ENCODE measurements at regions not wholly inside any gene's neighbourhood (a gene's known extent, or its start where the extent isn't known, plus 50 kb on each side); places are given as distances from the start of the nearest gene placed in this dataset.

DNA sequence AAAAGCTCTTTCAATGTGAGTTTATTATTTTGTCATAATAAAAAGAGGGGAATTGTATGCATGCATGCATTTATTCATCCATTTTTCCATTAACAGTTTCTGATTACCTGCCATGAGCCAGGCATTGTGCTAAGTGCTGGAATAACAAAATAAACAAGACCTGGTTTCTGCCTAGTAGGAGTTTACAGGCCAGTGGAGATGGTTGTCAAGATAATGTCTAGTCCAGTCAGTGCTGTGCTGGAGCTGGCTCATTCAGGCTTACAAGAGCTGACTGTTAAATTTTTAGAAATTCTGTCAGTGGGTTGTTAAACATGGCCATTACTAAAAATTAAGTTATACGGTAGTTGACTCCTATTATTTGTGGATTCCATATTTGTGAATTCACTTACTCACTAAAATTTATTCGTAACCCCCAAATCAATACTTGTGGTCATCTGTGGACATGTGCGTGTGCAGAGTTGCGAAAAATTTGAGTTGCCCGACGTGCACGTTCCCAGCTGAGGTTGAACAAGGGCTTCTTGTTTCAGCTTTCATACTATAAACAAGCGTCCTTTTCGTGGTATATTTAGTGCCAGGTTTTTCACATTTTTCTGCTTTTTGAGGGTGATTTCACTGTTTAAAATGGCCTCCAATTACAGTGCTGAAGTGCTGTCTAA lies 172.3 kb upstream of the RPS6KA3 start:
- TF ChIP-seq CTCF (IDR thresholded peaks at IDR 0.05) (no peak), POLR2AphosphoS5 (IDR thresholded peaks at IDR 0.05) (no peak), POLR2A (IDR thresholded peaks at IDR 0.05) (no peak), EP300 (IDR thresholded peaks at IDR 0.05) (no peak)

Data from sigmoid colon (tissue), 4 donors.